Trophoblast cell (in vitro differentiated cells and primary cell): ENCODE measurements at regions not wholly inside any gene's neighbourhood (a gene's known extent, or its start where the extent isn't known, plus 50 kb on each side); places are given as distances from the start of the nearest gene placed in this dataset.

Source experiments
- DNase-seq, 2 donors: peaks; one replicate each; pipeline ENCODE4 v3.0.0-alpha.2; 2016
- H2AFZ ChIP-seq: 2 replicates; pipeline ENCODE4 v1.6.1; 2013; ENCODE audit warnings: low read length, moderate library complexity, mild to moderate bottlenecking; ENCODE audit not compliant: insufficient read depth, poor library complexity
- H2AK5ac ChIP-seq: 2 replicates; pipeline ENCODE4 v1.6.1; 2013; ENCODE audit warnings: mild to moderate bottlenecking, low read length
- H2BK120ac ChIP-seq: 2 replicates; pipeline ENCODE4 v1.6.1; 2013; ENCODE audit warnings: low read length, mild to moderate bottlenecking, moderate library complexity; ENCODE audit not compliant: insufficient read depth, poor library complexity
- H2BK12ac ChIP-seq: 2 replicates; pipeline ENCODE4 v1.6.1; 2013; ENCODE audit warnings: mild to moderate bottlenecking, low read length, moderate library complexity
- H2BK5ac ChIP-seq: 2 replicates; pipeline ENCODE4 v1.6.1; 2013; ENCODE audit warnings: low read length, low read depth, moderate library complexity, mild to moderate bottlenecking; ENCODE audit not compliant: poor library complexity
- H3K14ac ChIP-seq: 2 replicates; pipeline ENCODE4 v1.6.1; 2013; ENCODE audit warnings: mild to moderate bottlenecking, low read length
- H3K18ac ChIP-seq: 2 replicates; pipeline ENCODE4 v1.6.1; 2013; ENCODE audit warnings: mild to moderate bottlenecking, low read length
- H3K23ac ChIP-seq: 2 replicates; pipeline ENCODE4 v1.6.1; 2013; ENCODE audit warnings: low read length
- H3K27ac ChIP-seq: 2 replicates; pipeline ENCODE4 v1.5.1; 2013; ENCODE audit warnings: low read depth, mild to moderate bottlenecking, inconsistent platforms, low read length, moderate library complexity
- H3K27me3 ChIP-seq: 2 replicates; pipeline ENCODE4 v1.6.1; 2013; ENCODE audit warnings: inconsistent platforms, mild to moderate bottlenecking, low read length, moderate library complexity; ENCODE audit not compliant: insufficient read depth
- H3K36me3 ChIP-seq, 2 experiments: 1 replicate in 1 of 2; 2 replicates in 1 of 2; pipeline ENCODE4 v1.6.1; 2013; ENCODE audit warnings: low read length in 2 of 2, mild to moderate bottlenecking in 2 of 2, moderate library complexity in 1 of 2; ENCODE audit not compliant: insufficient read depth in 2 of 2, control insufficient read depth in 1 of 2
- H3K4ac ChIP-seq: 2 replicates; pipeline ENCODE4 v1.6.1; 2013; ENCODE audit warnings: low read depth, mild to moderate bottlenecking, low read length, moderate library complexity
- H3K4me1 ChIP-seq, 2 experiments: 1 replicate in 1 of 2; 2 replicates in 1 of 2; pipeline ENCODE4 v1.6.1; 2013; ENCODE audit warnings: low read length in 2 of 2, mild to moderate bottlenecking in 2 of 2, moderate library complexity in 1 of 2; ENCODE audit not compliant: insufficient read depth in 2 of 2, control insufficient read depth in 1 of 2
- H3K4me2 ChIP-seq: 2 replicates; pipeline ENCODE4 v1.6.1; 2013; ENCODE audit warnings: inconsistent platforms, mild to moderate bottlenecking, low read length, moderate library complexity
- H3K4me3 ChIP-seq: 2 replicates; pipeline ENCODE4 v1.5.1; 2013; ENCODE audit warnings: mild to moderate bottlenecking, low read depth, low read length, inconsistent platforms
- H3K79me1 ChIP-seq: one replicate; pipeline ENCODE4 v1.6.1; 2013; ENCODE audit warnings: low read length
- H3K79me2 ChIP-seq: 2 replicates; pipeline ENCODE4 v1.6.1; 2013; ENCODE audit warnings: low read length, mild to moderate bottlenecking; ENCODE audit not compliant: control insufficient read depth, insufficient read depth, poor library complexity
- H3K9ac ChIP-seq: 2 replicates; pipeline ENCODE4 v1.6.1; 2013; ENCODE audit warnings: mild to moderate bottlenecking, low read length
- H3K9me3 ChIP-seq: 2 replicates; pipeline ENCODE4 v1.6.1; 2013; ENCODE audit warnings: low read depth, mild to moderate bottlenecking, control low read depth, inconsistent platforms, low read length; ENCODE audit not compliant: insufficient read depth
- H4K12ac ChIP-seq: 2 replicates; pipeline ENCODE4 v1.6.1; 2013; ENCODE audit warnings: low read depth, mild to moderate bottlenecking, low read length, moderate library complexity
- H4K8ac ChIP-seq: 2 replicates; pipeline ENCODE4 v1.6.1; 2013; ENCODE audit warnings: low read depth, mild to moderate bottlenecking, low read length, moderate library complexity
- H4K91ac ChIP-seq: one replicate; pipeline ENCODE4 v1.6.1; 2013; ENCODE audit warnings: low read depth, mild to moderate bottlenecking, low read length, moderate library complexity
- WGBS: extraction: QIAGEN DNeasy Blood & Tissue Kit; methylation state at CpG from one replicate; pipeline ENCODE4 v1.1.7; 2013; ENCODE audit warnings: missing lambda C conversion rate; ENCODE audit not compliant: insufficient read length, insufficient coverage; ENCODE audit errors: extremely low coverage; 5-methylcytosine and 5-hydroxymethylcytosine counted together

DNA sequence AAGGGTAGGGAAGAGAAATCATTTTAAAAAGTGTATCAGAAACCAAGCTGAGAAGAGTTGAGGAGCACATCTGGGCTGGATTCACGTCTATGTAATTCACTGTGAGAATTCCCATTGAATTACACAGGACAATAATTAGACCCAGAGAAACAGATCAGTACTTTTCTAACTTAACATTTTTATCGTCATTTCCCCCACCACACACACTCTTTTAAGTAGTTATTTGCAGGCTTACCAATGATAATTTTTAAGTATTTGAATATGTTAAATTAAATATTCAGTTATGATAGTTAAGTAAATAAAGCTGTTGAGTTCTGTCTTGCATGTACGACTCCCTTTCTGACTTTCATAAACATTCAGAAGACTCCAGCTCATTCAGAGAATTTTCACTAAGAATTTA lies 165.4 kb upstream of the PITX2 start:
- no peak overlapping the region for H3K14ac ChIP-seq
- no peaks in the 10 kb centered on the region for H3K79me1 ChIP-seq
- no peaks in the 10 kb centered on the region for H3K27me3 ChIP-seq
- H3K79me2 ChIP-seq: no peaks in the 10 kb centered on the region
- H3K36me3 ChIP-seq: no peaks in the 10 kb centered on the region
- H3K18ac ChIP-seq: no peak overlapping the region
- H2BK5ac ChIP-seq: no peak overlapping the region
- H2AK5ac ChIP-seq: no peak overlapping the region
- no peak overlapping the region for H2BK12ac ChIP-seq
- H4K12ac ChIP-seq: no peak overlapping the region
- no peak overlapping the region for H2AFZ ChIP-seq
- H3K9ac ChIP-seq: no peak overlapping the region
- H3K9me3 ChIP-seq: no peaks in the 10 kb centered on the region
- H4K91ac ChIP-seq: no peak overlapping the region
- no peak overlapping the region for H3K4me2 ChIP-seq
- WGBS: no CpG with 5 or more reads among the region's 3 CpGs
- H3K4me1 ChIP-seq: no peaks in the 10 kb centered on the region
- no peak overlapping the region for H3K27ac ChIP-seq
- DNase-seq: no peak
- H2BK120ac ChIP-seq: no peak overlapping the region
- H4K8ac ChIP-seq: no peak overlapping the region
- no peak overlapping the region for H3K23ac ChIP-seq
- H3K4ac ChIP-seq: no peak overlapping the region
- no peak overlapping the region for H3K4me3 ChIP-seq

DNA sequence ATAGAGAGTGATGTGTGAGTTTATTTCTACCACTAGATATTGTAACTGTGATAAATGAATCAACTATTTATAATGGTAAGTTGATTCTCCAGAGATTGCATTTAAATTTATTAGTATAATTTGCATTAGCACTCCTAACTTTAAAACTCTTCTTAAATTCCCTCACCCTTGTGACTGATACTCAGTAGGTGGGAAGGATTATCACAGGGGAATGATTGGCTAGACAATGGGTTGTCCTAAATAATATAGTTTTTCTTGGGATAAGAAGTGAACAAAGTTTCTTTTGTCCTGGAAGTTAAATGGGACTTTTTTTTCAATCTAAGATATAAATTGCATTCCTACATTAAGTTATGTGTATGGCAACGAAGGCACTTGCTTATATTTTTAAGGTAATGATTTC lies 169.2 kb upstream of the PITX2 start:
- no peak overlapping the region for H3K4me3 ChIP-seq
- no peak overlapping the region for H2BK12ac ChIP-seq
- no peaks in the 10 kb centered on the region for H3K27me3 ChIP-seq
- no peak overlapping the region for H3K18ac ChIP-seq
- H3K36me3 ChIP-seq: no peaks in the 10 kb centered on the region
- H3K4me2 ChIP-seq: no peak overlapping the region
- WGBS: no CpG with 5 or more reads among the region's 1 CpG
- H2BK5ac ChIP-seq: no peak overlapping the region
- no peak overlapping the region for H3K27ac ChIP-seq
- H2BK120ac ChIP-seq: no peak overlapping the region
- no peak overlapping the region for H4K8ac ChIP-seq
- H3K23ac ChIP-seq: no peak overlapping the region
- no peak overlapping the region for H2AFZ ChIP-seq
- no peaks in the 10 kb centered on the region for H3K4me1 ChIP-seq
- DNase-seq: no peak
- no peak overlapping the region for H3K14ac ChIP-seq
- no peaks in the 10 kb centered on the region for H3K79me2 ChIP-seq
- no peak overlapping the region for H4K91ac ChIP-seq
- H4K12ac ChIP-seq: no peak overlapping the region
- no peak overlapping the region for H2AK5ac ChIP-seq
- no peaks in the 10 kb centered on the region for H3K79me1 ChIP-seq
- H3K9ac ChIP-seq: no peak overlapping the region
- no peak overlapping the region for H3K4ac ChIP-seq
- no peaks in the 10 kb centered on the region for H3K9me3 ChIP-seq

DNA sequence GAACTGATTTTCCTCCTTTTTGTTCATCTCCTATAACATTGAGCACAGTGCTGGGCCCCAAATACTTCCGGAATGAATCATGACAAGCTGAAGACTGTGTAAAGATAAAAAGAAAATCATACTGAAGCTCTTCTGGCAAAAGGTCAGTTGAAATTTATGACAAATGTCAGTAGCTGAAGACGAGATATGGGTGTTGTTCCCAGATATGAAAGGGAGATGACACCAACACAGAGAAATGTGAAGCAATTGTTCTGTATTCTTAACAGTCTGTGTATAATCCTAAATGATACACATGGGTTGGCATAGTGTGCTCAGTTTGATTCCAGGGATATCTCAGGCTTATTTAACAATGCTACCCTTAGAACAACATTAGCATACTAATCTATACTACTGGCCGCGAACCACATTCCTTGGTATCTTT lies 170.5 kb upstream of the PITX2 start:
- Histone ChIP-seq H3K14ac (no peak overlapping the region), H4K8ac (no peak overlapping the region), H3K27ac (no peak overlapping the region), H4K12ac (no peak overlapping the region), H3K9me3 (no peaks in the 10 kb centered on the region), H2AFZ (no peak overlapping the region), H3K79me2 (no peaks in the 10 kb centered on the region), H2AK5ac (no peak overlapping the region), H2BK120ac (no peak overlapping the region), H3K4me1 (no peaks in the 10 kb centered on the region), H3K23ac (no peak overlapping the region), H2BK5ac (no peak overlapping the region), H3K18ac (no peak overlapping the region), H3K4me2 (no peak overlapping the region), H4K91ac (no peak overlapping the region), H3K4ac (no peak overlapping the region), H3K36me3 (no peaks in the 10 kb centered on the region), H3K9ac (no peak overlapping the region), H3K4me3 (no peak overlapping the region), H3K27me3 (no peaks in the 10 kb centered on the region), H2BK12ac (no peak overlapping the region), H3K79me1 (no peaks in the 10 kb centered on the region)
- WGBS: no CpG with 5 or more reads among the region's 4 CpGs
- no peak for DNase-seq

DNA sequence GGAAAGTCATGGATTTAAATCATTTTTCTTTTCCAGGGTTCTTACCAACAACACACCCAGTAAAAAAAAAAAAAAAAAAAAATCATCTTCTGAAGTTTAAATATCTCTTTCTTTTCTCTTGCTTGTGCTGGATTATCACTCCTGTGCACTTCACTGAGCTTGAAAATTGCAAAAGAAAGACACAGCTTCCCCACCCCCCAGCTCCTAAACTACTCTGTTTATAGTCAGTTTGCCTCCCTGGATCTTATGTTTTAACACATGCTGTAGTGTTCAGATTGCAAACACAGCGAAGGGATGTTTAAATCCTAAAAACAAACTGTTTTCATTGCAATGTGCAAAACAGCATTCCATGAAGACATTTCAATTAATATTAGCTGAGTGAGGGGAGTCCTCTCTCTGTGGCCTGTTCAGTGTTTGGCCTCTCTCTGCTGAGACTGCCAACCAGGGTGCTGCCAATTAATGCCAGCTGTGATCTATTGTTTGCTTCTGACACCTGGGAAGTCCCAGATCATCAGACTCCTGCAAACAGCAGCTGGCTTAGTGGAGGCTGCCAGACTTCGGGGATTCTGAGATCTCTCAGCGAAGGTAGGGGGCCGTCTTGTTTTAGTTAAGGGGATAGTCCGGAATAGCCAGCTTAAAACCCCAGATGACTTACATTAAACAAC lies 171.1 kb upstream of the PITX2 start:
- H4K91ac ChIP-seq: no peak overlapping the region
- no peaks in the 10 kb centered on the region for H3K9me3 ChIP-seq
- H3K79me2 ChIP-seq: no peaks in the 10 kb centered on the region
- H3K14ac ChIP-seq: no peak overlapping the region
- H2AK5ac ChIP-seq: no peak overlapping the region
- no peak overlapping the region for H3K23ac ChIP-seq
- no peak overlapping the region for H3K18ac ChIP-seq
- no peak overlapping the region for H2BK12ac ChIP-seq
- no peak overlapping the region for H2AFZ ChIP-seq
- no peak for DNase-seq
- H3K4me2 ChIP-seq: no peak overlapping the region
- H3K4me3 ChIP-seq: no peak overlapping the region
- H3K4ac ChIP-seq: no peak overlapping the region
- no peaks in the 10 kb centered on the region for H3K27me3 ChIP-seq
- no peak overlapping the region for H2BK5ac ChIP-seq
- no peak overlapping the region for H4K12ac ChIP-seq
- H3K9ac ChIP-seq: no peak overlapping the region
- no peak overlapping the region for H4K8ac ChIP-seq
- WGBS: no CpG with 5 or more reads among the region's 5 CpGs
- no peak overlapping the region for H3K27ac ChIP-seq
- no peaks in the 10 kb centered on the region for H3K36me3 ChIP-seq
- no peaks in the 10 kb centered on the region for H3K79me1 ChIP-seq
- H3K4me1 ChIP-seq: no peaks in the 10 kb centered on the region
- no peak overlapping the region for H2BK120ac ChIP-seq
